NB4 (cell line): ENCODE measurements at regions not wholly inside any gene's neighbourhood (a gene's known extent, or its start where the extent isn't known, plus 50 kb on each side); places are given as distances from the start of the nearest gene placed in this dataset.

Experiments
- DNase-seq: peaks from one replicate; pipeline ENCODE4 v3.0.0; 2010; ENCODE audit warnings: low read depth
- H3K4me3 ChIP-seq: one replicate; pipeline ENCODE4 v1.5.1; 2011; ENCODE audit warnings: mild to moderate bottlenecking, low read depth, low read length, moderate library complexity
- CTCF ChIP-seq: IDR thresholded peaks from one replicate; pipeline ENCODE4 v1.5.1; 2012; ENCODE audit warnings: low read depth, low read length
- MAX ChIP-seq: IDR thresholded peaks from 2 replicates; pipeline ENCODE4 v1.6.1; 2011; ENCODE audit warnings: low read depth, low read length
- MYC ChIP-seq: IDR thresholded peaks from 2 replicates; pipeline ENCODE4 v1.6.1; 2011; ENCODE audit warnings: low read depth, low read length
- POLR2A ChIP-seq: IDR thresholded peaks from 2 replicates; pipeline ENCODE4 v1.6.1; 2011; ENCODE audit warnings: mild to moderate bottlenecking; ENCODE audit not compliant: insufficient read length; ENCODE audit errors: extremely low read depth

GRCh38 chr5:124544366-124545055, 201.9 kb downstream of the ZNF608 start:
- no peak for DNase-seq
- no peak for TF ChIP-seq POLR2A
- TF ChIP-seq MYC: no peak
- TF ChIP-seq CTCF: no peak
- TF ChIP-seq MAX: no peak

GRCh38 chr5:124538931-124539330, 207.5 kb downstream of the ZNF608 start:
- H3K4me3 ChIP-seq: no peak overlapping the region
- TF ChIP-seq POLR2A: no peak
- no peak for TF ChIP-seq CTCF
- DNase-seq: no peak

More at GRCh38 chr5:124544366-124545055, 201.9 kb downstream of the ZNF608 start:
- H3K4me3 ChIP-seq: no peak overlapping the region

- no peak overlapping the region for H3K4me3 ChIP-seq
- no peak for TF ChIP-seq MAX
- TF ChIP-seq POLR2A: no peak
- TF ChIP-seq CTCF: no peak
- no peak for TF ChIP-seq MYC
- DNase-seq: no peak
Observed at GRCh38 chr5:124538191-124538590, 208.2 kb downstream of the ZNF608 start.

- DNase-seq: no peak
- no peak overlapping the region for H3K4me3 ChIP-seq
- no peak for TF ChIP-seq CTCF
- TF ChIP-seq POLR2A: no peak
- TF ChIP-seq MAX: no peak
- no peak for TF ChIP-seq MYC
Observed at GRCh38 chr5:124537522-124537921, 208.9 kb downstream of the ZNF608 start.

GRCh38 chr5:124537107-124537506, 209.3 kb downstream of the ZNF608 start:
- H3K4me3 ChIP-seq: no peak overlapping the region
- no peak for DNase-seq
- TF ChIP-seq MYC (no peak), MAX (no peak), POLR2A (no peak), CTCF (no peak)

- no peak for DNase-seq
- TF ChIP-seq MYC (no peak), CTCF (no peak), POLR2A (no peak), MAX (no peak)
- no peak overlapping the region for H3K4me3 ChIP-seq
Observed at GRCh38 chr5:124536333-124536732, 210.1 kb downstream of the ZNF608 start.
